ENCODE measurements at regions not wholly inside any gene's neighbourhood (a gene's known extent, or its start where the extent isn't known, plus 50 kb on each side); places are given as distances from the start of the nearest gene placed in this dataset.
"Not testable (repeated sequence)": the region's sequence is repeated elsewhere in the genome, so short reads cannot be mapped to it uniquely, and the experiment has no call there.

DNA sequence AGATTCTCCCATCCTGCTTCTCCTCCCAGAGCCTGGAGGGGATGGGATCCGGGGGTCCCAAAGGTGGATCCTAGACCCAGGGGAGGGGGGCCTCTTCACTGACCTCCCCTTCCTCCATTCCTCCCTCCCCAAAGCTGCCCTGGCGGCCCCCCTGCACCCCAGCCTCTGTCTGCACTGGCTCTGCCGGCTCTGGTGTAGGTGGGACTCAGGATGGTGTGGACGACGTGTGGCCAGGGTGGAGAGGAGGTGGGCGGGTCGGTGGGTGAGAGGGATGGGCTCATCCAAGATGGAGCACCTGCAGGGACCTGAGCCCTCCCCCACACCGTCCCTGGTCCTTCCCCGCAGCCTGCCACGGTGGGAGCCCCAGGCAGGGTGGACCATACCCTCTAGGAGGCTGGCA, 355.6 kb downstream of the TMEM121 start:
- TF ChIP-seq, protein P1, sequence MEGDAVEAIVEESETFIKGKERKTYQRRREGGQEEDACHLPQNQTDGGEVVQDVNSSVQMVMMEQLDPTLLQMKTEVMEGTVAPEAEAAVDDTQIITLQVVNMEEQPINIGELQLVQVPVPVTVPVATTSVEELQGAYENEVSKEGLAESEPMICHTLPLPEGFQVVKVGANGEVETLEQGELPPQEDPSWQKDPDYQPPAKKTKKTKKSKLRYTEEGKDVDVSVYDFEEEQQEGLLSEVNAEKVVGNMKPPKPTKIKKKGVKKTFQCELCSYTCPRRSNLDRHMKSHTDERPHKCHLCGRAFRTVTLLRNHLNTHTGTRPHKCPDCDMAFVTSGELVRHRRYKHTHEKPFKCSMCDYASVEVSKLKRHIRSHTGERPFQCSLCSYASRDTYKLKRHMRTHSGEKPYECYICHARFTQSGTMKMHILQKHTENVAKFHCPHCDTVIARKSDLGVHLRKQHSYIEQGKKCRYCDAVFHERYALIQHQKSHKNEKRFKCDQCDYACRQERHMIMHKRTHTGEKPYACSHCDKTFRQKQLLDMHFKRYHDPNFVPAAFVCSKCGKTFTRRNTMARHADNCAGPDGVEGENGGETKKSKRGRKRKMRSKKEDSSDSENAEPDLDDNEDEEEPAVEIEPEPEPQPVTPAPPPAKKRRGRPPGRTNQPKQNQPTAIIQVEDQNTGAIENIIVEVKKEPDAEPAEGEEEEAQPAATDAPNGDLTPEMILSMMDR (IDR thresholded peaks at IDR 0.05): not testable (repeated sequence)
- TF ChIP-seq EZH2 (IDR thresholded peaks at IDR 0.05; ENCODE audit: borderline replicate concordance, insufficient read depth, low read depth, low read length, poor library complexity, severe bottlenecking): not testable (repeated sequence)
